Cardiac muscle cell (in vitro differentiated cells and primary cell): ENCODE measurements at regions not wholly inside any gene's neighbourhood (a gene's known extent, or its start where the extent isn't known, plus 50 kb on each side); places are given as distances from the start of the nearest gene placed in this dataset.

Experiments used
- DNase-seq, 2 donors: peaks; one replicate each; pipeline versions ENCODE4 v3.0.0 to v3.0.0-alpha.2; 2010 to 2017; ENCODE audit warnings: low read depth in 1 of 2, low spot score in 1 of 2
- H3K27ac ChIP-seq: fragments of 200-600 bp; sonication (generic); 2 replicates; pipeline ENCODE4 v1.5.1; 2016
- H3K27me3 ChIP-seq: fragments of 200-600 bp; sonication (generic); 2 replicates; pipeline ENCODE4 v1.6.0; 2016; ENCODE audit warnings: control low read depth
- H3K36me3 ChIP-seq: fragments of 200-600 bp; sonication (generic); 2 replicates; pipeline ENCODE4 v1.5.1; 2016; ENCODE audit warnings: control low read depth
- H3K4me1 ChIP-seq: fragments of 200-600 bp; sonication (generic); 2 replicates; pipeline ENCODE4 v1.8.1; 2017; ENCODE audit warnings: low read depth, mild to moderate bottlenecking, mixed run types
- H3K4me3 ChIP-seq: fragments of 200-600 bp; sonication (generic); 2 replicates; pipeline ENCODE4 v1.5.1; 2016; ENCODE audit warnings: mild to moderate bottlenecking
- H3K9me3 ChIP-seq: fragments of 200-600 bp; sonication (generic); 2 replicates; pipeline ENCODE4 v1.5.1; 2017; ENCODE audit warnings: low read depth, mild to moderate bottlenecking, control low read depth
- CTCF ChIP-seq: IDR thresholded peaks from 2 replicates; pipeline ENCODE4 v1.5.1; 2012; ENCODE audit warnings: low read depth, mild to moderate bottlenecking, low read length

- DNase-seq: no peak
- H3K27me3 ChIP-seq: no peaks in the 10 kb centered on the region
- H3K36me3 ChIP-seq: no peaks in the 10 kb centered on the region
- TF ChIP-seq CTCF: no peak
- H3K4me1 ChIP-seq: no peaks in the 10 kb centered on the region
- no peaks in the 10 kb centered on the region for H3K9me3 ChIP-seq
- H3K27ac ChIP-seq: no peak overlapping the region
- H3K4me3 ChIP-seq: no peak overlapping the region
These were observed 205.5 kb downstream of the PHETA1 start for GRCh38 chr12:111163422-111163821.

- H3K9me3 ChIP-seq: no peaks in the 10 kb centered on the region
- H3K27ac ChIP-seq: no peak overlapping the region
- no peaks in the 10 kb centered on the region for H3K4me1 ChIP-seq
- no peak for DNase-seq
- no peaks in the 10 kb centered on the region for H3K27me3 ChIP-seq
- no peaks in the 10 kb centered on the region for H3K36me3 ChIP-seq
- TF ChIP-seq CTCF: no peak
- no peak overlapping the region for H3K4me3 ChIP-seq
These were observed 207.0 kb downstream of the PHETA1 start for GRCh38 chr12:111161898-111162297.

- peak in 1 of 2 donors; percentile 39 for DNase-seq
- H3K27ac ChIP-seq: no peak overlapping the region
- no peaks in the 10 kb centered on the region for H3K27me3 ChIP-seq
- no peaks in the 10 kb centered on the region for H3K9me3 ChIP-seq
- no peaks in the 10 kb centered on the region for H3K36me3 ChIP-seq
- no peak overlapping the region for H3K4me3 ChIP-seq
- H3K4me1 ChIP-seq: no peaks in the 10 kb centered on the region
- no peak for TF ChIP-seq CTCF
These were observed 208.3 kb downstream of the PHETA1 start for GRCh38 chr12:111160350-111161241.

- Histone ChIP-seq H3K36me3 (no peaks in the 10 kb centered on the region), H3K4me3 (no peak overlapping the region), H3K9me3 (no peaks in the 10 kb centered on the region), H3K27me3 (no peaks in the 10 kb centered on the region), H3K27ac (no peak overlapping the region), H3K4me1 (no peaks in the 10 kb centered on the region)
- TF ChIP-seq CTCF: no peak
- DNase-seq: no peak
These were observed 209.9 kb downstream of the PHETA1 start for GRCh38 chr12:111158992-111159391.

- no peak for DNase-seq
- Histone ChIP-seq H3K4me3 (no peak overlapping the region), H3K27me3 (no peaks in the 10 kb centered on the region), H3K27ac (no peak overlapping the region), H3K36me3 (no peaks in the 10 kb centered on the region), H3K4me1 (no peaks in the 10 kb centered on the region), H3K9me3 (no peaks in the 10 kb centered on the region)
- no peak for TF ChIP-seq CTCF
These were observed 211.4 kb downstream of the PHETA1 start for GRCh38 chr12:111157486-111157885.
